WI38 (cell line): ENCODE measurements at regions not wholly inside any gene's neighbourhood (a gene's known extent, or its start where the extent isn't known, plus 50 kb on each side); places are given as distances from the start of the nearest gene placed in this dataset.
"Not testable (repeated sequence)": the region's sequence is repeated elsewhere in the genome, so short reads cannot be mapped to it uniquely, and the experiment has no call there.

Source experiments
- H3K4me3 ChIP-seq: 2 replicates; pipeline ENCODE4 v1.5.1; 2011; ENCODE audit warnings: low read depth, mild to moderate bottlenecking, control low read depth, low read length
- CTCF ChIP-seq: IDR thresholded peaks from 2 replicates; pipeline ENCODE4 v1.5.1; 2012; ENCODE audit warnings: low read depth, mild to moderate bottlenecking, control low read depth, low read length

GRCh38 chr4:14917298-14917633 lies 85.0 kb upstream of the CPEB2 start:
- no peak for TF ChIP-seq CTCF

DNA sequence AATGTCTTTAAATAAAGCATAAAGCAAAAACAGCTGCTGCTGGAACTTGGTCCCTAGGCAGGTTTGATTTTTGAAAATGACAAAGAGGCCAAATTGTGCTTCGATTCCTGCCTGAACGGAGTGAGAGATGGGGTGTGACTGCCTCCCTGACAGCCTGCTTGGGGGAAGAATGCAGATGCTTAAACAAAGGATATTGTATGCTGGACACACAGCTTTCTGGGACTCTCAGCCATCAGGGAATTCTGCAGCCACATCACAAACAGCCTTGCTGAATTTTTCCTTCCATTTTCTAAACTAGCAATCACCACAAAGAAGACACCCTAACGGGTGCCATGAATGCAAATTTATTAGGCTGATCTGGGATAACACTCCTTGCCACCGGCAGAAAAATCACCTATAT lies 83.9 kb upstream of the CPEB2 start:
- no peak overlapping the region for H3K4me3 ChIP-seq
- TF ChIP-seq CTCF, result no peak

More at GRCh38 chr4:14917298-14917633, 85.0 kb upstream of the CPEB2 start:
- no peak overlapping the region for H3K4me3 ChIP-seq

DNA sequence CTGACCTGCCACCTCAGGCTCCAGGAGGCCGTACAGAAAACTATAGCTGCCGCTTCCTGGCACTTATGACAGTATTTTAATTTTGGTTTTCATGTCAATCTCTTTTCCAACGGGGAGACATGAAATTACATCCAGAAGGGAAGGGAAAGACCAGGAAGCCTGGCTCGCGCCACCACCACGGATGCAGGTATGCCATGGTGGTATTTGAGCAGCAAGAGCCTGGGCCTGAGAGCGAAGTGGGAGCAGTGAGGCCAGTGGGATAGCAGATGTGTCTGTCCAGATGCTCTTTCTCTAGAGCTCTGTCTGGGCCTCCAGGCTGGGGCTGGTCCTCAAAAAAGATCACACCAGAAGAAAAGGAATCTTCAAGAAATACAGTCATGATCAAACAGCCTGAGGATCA lies 82.5 kb upstream of the CPEB2 start:
- no peak for TF ChIP-seq CTCF
- H3K4me3 ChIP-seq, result no peak overlapping the region

- no peak overlapping the region for H3K4me3 ChIP-seq
- no peak for TF ChIP-seq CTCF
These were observed 82.0 kb upstream of the CPEB2 start for GRCh38 chr4:14920237-14920636.

GRCh38 chr4:14920759-14921320 lies 81.4 kb upstream of the CPEB2 start:
- no peak for TF ChIP-seq CTCF
- H3K4me3 ChIP-seq, result no peak overlapping the region

GRCh38 chr4:14921781-14922180 lies 80.5 kb upstream of the CPEB2 start:
- not testable (repeated sequence) for H3K4me3 ChIP-seq

DNA sequence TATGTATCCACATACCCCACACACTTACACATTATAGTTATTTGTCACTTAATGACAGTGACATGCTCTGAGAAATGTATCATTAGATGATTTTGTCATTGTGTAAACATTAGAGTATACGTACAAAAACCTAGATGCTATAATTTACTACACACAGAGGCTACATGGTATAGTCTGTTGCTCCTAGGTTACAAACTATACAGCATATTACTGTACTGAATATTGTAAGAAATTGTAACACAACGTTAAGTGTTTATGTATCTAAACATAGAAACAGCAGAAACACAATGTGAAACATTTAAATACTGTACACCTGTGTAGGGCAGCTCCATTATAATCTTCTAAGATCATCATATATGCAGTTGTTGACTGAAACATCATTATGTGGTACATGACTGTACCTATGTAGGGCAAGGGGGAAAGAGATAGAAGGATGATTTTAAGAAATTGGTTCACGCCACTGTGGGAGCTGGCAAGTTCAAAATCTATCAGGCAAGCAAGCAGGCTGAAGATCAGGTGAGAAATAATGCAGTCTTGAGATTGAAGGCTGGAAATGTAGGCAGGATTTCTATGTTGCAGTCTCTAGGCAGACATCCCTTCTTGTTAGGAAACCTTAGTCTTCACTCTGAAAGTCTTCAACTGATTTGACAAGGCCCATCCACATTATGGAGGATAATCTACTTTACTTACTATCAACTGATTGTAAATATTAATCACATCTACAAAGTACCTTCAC lies 78.0 kb upstream of the CPEB2 start:
- TF ChIP-seq CTCF, result no peak
- H3K4me3 ChIP-seq, result no peak overlapping the region

GRCh38 chr4:14924812-14925344 lies 77.4 kb upstream of the CPEB2 start:
- TF ChIP-seq CTCF, result no peak
- no peak overlapping the region for H3K4me3 ChIP-seq
